HEK293T (cell line): ENCODE measurements at regions not wholly inside any gene's neighbourhood (a gene's known extent, or its start where the extent isn't known, plus 50 kb on each side); places are given as distances from the start of the nearest gene placed in this dataset.
"Not testable (repeated sequence)": the region's sequence is repeated elsewhere in the genome, so short reads cannot be mapped to it uniquely, and the experiment has no call there.

Experiments
- CTCF ChIA-PET: fragments of 350-600 bp; formaldehyde crosslinking; extraction: SDS; loops from one replicate; lab custom pipeline; 2021; ENCODE audit warnings: antibody characterized with exemption, inconsistent platforms; lab: Yijun Ruan, JAX
- POLR2A ChIA-PET: fragments of 350-600 bp; formaldehyde crosslinking; extraction: SDS; loops from one replicate; lab custom pipeline; 2020; ENCODE audit warnings: antibody characterized with exemption, inconsistent platforms; lab: Yijun Ruan, JAX
- DNase-seq: peaks from one replicate; pipeline ENCODE4 v3.0.0; 2012; ENCODE audit warnings: mixed read lengths; ENCODE audit errors: extremely low spot score
- ARNT ChIP-seq: fragments of 450-650 bp; IDR thresholded peaks from 2 replicates; pipeline ENCODE4 v1.6.1; 2017; ENCODE audit warnings: mild to moderate bottlenecking
- BHLHE40 ChIP-seq: fragments of 450-650 bp; IDR thresholded peaks from 2 replicates; pipeline ENCODE4 v1.6.1; 2016; ENCODE audit warnings: mild to moderate bottlenecking, moderate library complexity, borderline replicate concordance
- CTBP1 ChIP-seq: fragments of 450-650 bp; IDR thresholded peaks from 2 replicates; pipeline ENCODE4 v1.6.1; 2016; ENCODE audit warnings: borderline replicate concordance
- ELF4 ChIP-seq: fragments of 450-650 bp; IDR thresholded peaks from 2 replicates; pipeline ENCODE4 v1.6.1; 2017; ENCODE audit warnings: antibody characterized with exemption
- FOXA1 ChIP-seq: fragments of 450-650 bp; IDR thresholded peaks from 2 replicates; pipeline ENCODE4 v1.6.1; 2016; ENCODE audit warnings: mild to moderate bottlenecking
- FOXK2 ChIP-seq: fragments of 450-650 bp; IDR thresholded peaks from 2 replicates; pipeline ENCODE4 v1.6.1; 2016; ENCODE audit warnings: mild to moderate bottlenecking
- FOXM1 ChIP-seq: fragments of 450-650 bp; IDR thresholded peaks from 2 replicates; pipeline ENCODE4 v1.6.1; 2017; ENCODE audit warnings: mild to moderate bottlenecking, borderline replicate concordance
- HDGF ChIP-seq: fragments of 450-650 bp; IDR thresholded peaks from 2 replicates; pipeline ENCODE4 v1.6.1; 2017; ENCODE audit warnings: antibody characterized with exemption, borderline replicate concordance
- L3MBTL2 ChIP-seq: fragments of 450-650 bp; conservative IDR thresholded peaks from 2 replicates; pipeline ENCODE4 v1.6.1; 2016; ENCODE audit warnings: mild to moderate bottlenecking
- LEF1 ChIP-seq: fragments of 450-650 bp; IDR thresholded peaks from 2 replicates; pipeline ENCODE4 v1.6.1; 2017; ENCODE audit warnings: mild to moderate bottlenecking, borderline replicate concordance
- NFRKB ChIP-seq: fragments of 450-650 bp; IDR thresholded peaks from 2 replicates; pipeline ENCODE4 v1.6.1; 2016; ENCODE audit warnings: mild to moderate bottlenecking, moderate library complexity
- PKNOX1 ChIP-seq: fragments of 450-650 bp; IDR thresholded peaks from 2 replicates; pipeline ENCODE4 v1.6.1; 2016
- SP1 ChIP-seq: fragments of 450-650 bp; IDR thresholded peaks from 2 replicates; pipeline ENCODE4 v1.6.1; 2017
- SUZ12 ChIP-seq: fragments of 450-650 bp; IDR thresholded peaks from 2 replicates; pipeline ENCODE4 v1.6.1; 2016; ENCODE audit warnings: mild to moderate bottlenecking
- TARDBP ChIP-seq: fragments of 450-650 bp; IDR thresholded peaks from 2 replicates; pipeline ENCODE4 v1.6.1; 2016
- ZNF384 ChIP-seq: fragments of 450-650 bp; IDR thresholded peaks from 2 replicates; pipeline ENCODE4 v1.6.1; 2016

- DNase-seq: no peak
- ChIA-PET POLR2A (no interaction called here), CTCF (no interaction called here)
- TF ChIP-seq L3MBTL2 (no peak), FOXM1 (no peak), ZNF384 (no peak), LEF1 (no peak), ELF4 (no peak), PKNOX1 (no peak), FOXA1 (no peak), SP1 (no peak)
These were observed 196.3 kb downstream of the DCDC2C start for GRCh38 chr2:3899536-3900155.

- TF ChIP-seq TARDBP (no peak), SP1 (no peak), BHLHE40 (no peak), L3MBTL2 (no peak), LEF1 (no peak), ZNF384 (no peak), FOXA1 (no peak), NFRKB (no peak), FOXK2 (no peak), CTBP1 (no peak), HDGF (no peak), PKNOX1 (no peak), SUZ12 (no peak)
- CTCF ChIA-PET: no interaction called here
- POLR2A ChIA-PET: no interaction called here
- DNase-seq: no peak
These were observed 198.8 kb downstream of the DCDC2C start for GRCh38 chr2:3902131-3902530.

GRCh38 chr2:3904061-3904460, 200.7 kb downstream of the DCDC2C start:
- no peak for DNase-seq
- ChIA-PET POLR2A (no interaction called here), CTCF (no interaction called here)
- TF ChIP-seq FOXK2 (no peak), NFRKB (no peak), ELF4 (no peak), L3MBTL2 (no peak), LEF1 (no peak), PKNOX1 (no peak), ZNF384 (no peak), HDGF (no peak), TARDBP (no peak), SUZ12 (no peak), ARNT (no peak), CTBP1 (no peak), SP1 (no peak)

- DNase-seq, CTCF ChIA-PET, POLR2A ChIA-PET: not testable (repeated sequence)
These were observed 205.1 kb downstream of the DCDC2C start for GRCh38 chr2:3908498-3908897.

GRCh38 chr2:3911882-3912455, 208.6 kb downstream of the DCDC2C start:
- ChIA-PET POLR2A (no interaction called here), CTCF (no interaction called here)
- TF ChIP-seq NFRKB: no peak
- TF ChIP-seq FOXK2: no peak
- TF ChIP-seq SP1: no peak
- TF ChIP-seq BHLHE40: no peak
- TF ChIP-seq FOXA1: no peak
- no peak for TF ChIP-seq ELF4
- no peak for TF ChIP-seq ZNF384
- no peak for TF ChIP-seq L3MBTL2
- TF ChIP-seq PKNOX1: no peak
- TF ChIP-seq ARNT: no peak
- TF ChIP-seq HDGF: no peak
- TF ChIP-seq FOXM1: no peak
- no peak for TF ChIP-seq LEF1
- no peak for TF ChIP-seq SUZ12
- no peak for TF ChIP-seq TARDBP
- TF ChIP-seq CTBP1: no peak
- DNase-seq: no peak

GRCh38 chr2:3913166-3913565, 209.8 kb downstream of the DCDC2C start:
- CTCF ChIA-PET: no interaction called here

More at GRCh38 chr2:3913166-3913565, 209.8 kb downstream of the DCDC2C start:
- POLR2A ChIA-PET: no interaction called here
- DNase-seq: no peak
- TF ChIP-seq FOXK2: no peak
- no peak for TF ChIP-seq FOXA1
- no peak for TF ChIP-seq SUZ12
- TF ChIP-seq CTBP1: no peak
- TF ChIP-seq FOXM1: no peak
